ENCODE measurements at regions not wholly inside any gene's neighbourhood (a gene's known extent, or its start where the extent isn't known, plus 50 kb on each side); places are given as distances from the start of the nearest gene placed in this dataset.
"Not testable (repeated sequence)": the region's sequence is repeated elsewhere in the genome, so short reads cannot be mapped to it uniquely, and the experiment has no call there.

DNA sequence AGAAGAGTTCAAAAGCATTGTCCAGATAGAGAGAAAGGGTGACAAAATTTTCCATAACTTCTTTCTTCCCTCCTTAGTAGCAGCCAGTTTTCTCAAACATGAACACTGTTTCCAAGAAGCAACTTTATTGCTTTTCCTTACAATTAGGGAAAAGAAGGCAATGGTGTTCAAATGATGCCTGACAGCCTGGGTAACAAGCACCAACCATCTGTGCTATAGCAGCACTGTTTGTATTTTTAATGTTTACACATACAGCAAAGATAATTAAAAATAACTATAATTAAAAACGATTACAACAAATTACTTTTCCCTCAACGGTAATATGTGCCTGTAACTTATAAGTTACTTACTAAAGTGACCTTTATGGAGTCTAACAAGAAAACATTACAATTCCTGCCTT lies 450.6 kb upstream of the LMO3 start:
- H3K36me3 Mint-ChIP-seq (ENCODE audit: unreplicated experiment), result no peaks in the 10 kb centered on the region
- DNase-seq, result no peak
- no peaks in the 10 kb centered on the region for H3K9me3 Mint-ChIP-seq (ENCODE audit: unreplicated experiment)
- no peaks in the 10 kb centered on the region for H3K27me3 Mint-ChIP-seq (ENCODE audit: unreplicated experiment)
- H3K4me3 Mint-ChIP-seq (ENCODE audit: unreplicated experiment), result no peak overlapping the region
- TF ChIP-seq, protein P1, sequence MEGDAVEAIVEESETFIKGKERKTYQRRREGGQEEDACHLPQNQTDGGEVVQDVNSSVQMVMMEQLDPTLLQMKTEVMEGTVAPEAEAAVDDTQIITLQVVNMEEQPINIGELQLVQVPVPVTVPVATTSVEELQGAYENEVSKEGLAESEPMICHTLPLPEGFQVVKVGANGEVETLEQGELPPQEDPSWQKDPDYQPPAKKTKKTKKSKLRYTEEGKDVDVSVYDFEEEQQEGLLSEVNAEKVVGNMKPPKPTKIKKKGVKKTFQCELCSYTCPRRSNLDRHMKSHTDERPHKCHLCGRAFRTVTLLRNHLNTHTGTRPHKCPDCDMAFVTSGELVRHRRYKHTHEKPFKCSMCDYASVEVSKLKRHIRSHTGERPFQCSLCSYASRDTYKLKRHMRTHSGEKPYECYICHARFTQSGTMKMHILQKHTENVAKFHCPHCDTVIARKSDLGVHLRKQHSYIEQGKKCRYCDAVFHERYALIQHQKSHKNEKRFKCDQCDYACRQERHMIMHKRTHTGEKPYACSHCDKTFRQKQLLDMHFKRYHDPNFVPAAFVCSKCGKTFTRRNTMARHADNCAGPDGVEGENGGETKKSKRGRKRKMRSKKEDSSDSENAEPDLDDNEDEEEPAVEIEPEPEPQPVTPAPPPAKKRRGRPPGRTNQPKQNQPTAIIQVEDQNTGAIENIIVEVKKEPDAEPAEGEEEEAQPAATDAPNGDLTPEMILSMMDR (IDR thresholded peaks at IDR 0.05; ENCODE audit: partially characterized antibody, unreplicated experiment), result no peak
- no peak overlapping the region for H3K27ac Mint-ChIP-seq (ENCODE audit: unreplicated experiment)
- no peaks in the 10 kb centered on the region for H3K4me1 Mint-ChIP-seq (ENCODE audit: low read depth, unreplicated experiment)

DNA sequence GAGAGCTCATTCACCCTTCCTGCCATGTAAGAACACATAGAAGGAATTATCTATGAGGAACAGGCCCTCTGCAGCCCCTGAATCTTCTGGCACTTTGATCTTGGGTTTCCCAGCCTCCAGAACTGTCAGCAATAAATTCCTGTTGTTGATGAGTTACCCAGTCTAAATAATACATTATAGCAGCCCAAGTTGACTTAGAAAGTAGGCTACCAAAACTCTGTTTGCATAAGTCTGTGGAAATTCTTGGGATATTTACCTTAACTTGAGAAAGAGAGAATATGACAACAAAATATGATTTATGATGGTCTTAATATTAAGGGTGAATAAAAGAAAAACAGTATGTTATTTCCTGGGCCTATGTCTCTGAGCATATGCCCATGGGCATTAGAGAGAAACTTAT lies 433.0 kb upstream of the LMO3 start:
- Mint-ChIP-seq H3K4me1 (ENCODE audit: low read depth, unreplicated experiment) (no peaks in the 10 kb centered on the region), H3K4me3 (ENCODE audit: unreplicated experiment) (no peak overlapping the region)

DNA sequence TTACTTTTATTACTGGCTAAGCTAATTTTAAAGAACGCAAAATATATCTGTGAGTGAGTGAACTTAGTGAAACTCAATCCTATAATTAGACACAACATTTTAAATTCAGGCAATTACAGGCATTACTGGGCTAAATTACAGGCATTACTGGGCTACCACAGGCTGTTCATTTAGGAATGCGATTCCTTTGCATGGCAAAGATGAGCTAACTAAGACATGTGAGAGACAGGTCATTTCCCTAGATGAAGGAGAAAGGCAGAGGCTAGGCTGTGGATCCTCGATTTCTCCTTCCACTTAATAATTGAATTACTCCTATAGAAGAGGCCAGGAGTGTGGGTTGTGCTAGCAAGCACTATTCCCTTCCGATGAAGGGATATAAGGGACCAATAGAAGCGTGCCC lies 429.4 kb upstream of the LMO3 start:
- no peaks in the 10 kb centered on the region for H3K36me3 Mint-ChIP-seq (ENCODE audit: unreplicated experiment)
- no peaks in the 10 kb centered on the region for H3K27me3 Mint-ChIP-seq (ENCODE audit: unreplicated experiment)
- no peaks in the 10 kb centered on the region for H3K4me1 Mint-ChIP-seq (ENCODE audit: low read depth, unreplicated experiment)
- H3K4me3 Mint-ChIP-seq (ENCODE audit: unreplicated experiment), result no peak overlapping the region
- TF ChIP-seq, protein P1 (IDR thresholded peaks at IDR 0.05; ENCODE audit: partially characterized antibody, unreplicated experiment), result no peak
- no peaks in the 10 kb centered on the region for H3K9me3 Mint-ChIP-seq (ENCODE audit: unreplicated experiment)
- no peak for DNase-seq
- H3K27ac Mint-ChIP-seq (ENCODE audit: unreplicated experiment), result no peak overlapping the region

More for the DNA sequence above, 433.0 kb upstream of the LMO3 start:
- Mint-ChIP-seq H3K36me3 (ENCODE audit: unreplicated experiment) (no peaks in the 10 kb centered on the region), H3K9me3 (ENCODE audit: unreplicated experiment) (no peaks in the 10 kb centered on the region), H3K27ac (ENCODE audit: unreplicated experiment) (no peak overlapping the region), H3K27me3 (ENCODE audit: unreplicated experiment) (peaks cover 2% of the 10 kb centered on the region)
- TF ChIP-seq, protein P1 (IDR thresholded peaks at IDR 0.05; ENCODE audit: partially characterized antibody, unreplicated experiment), result no peak
- DNase-seq, result no peak

DNA sequence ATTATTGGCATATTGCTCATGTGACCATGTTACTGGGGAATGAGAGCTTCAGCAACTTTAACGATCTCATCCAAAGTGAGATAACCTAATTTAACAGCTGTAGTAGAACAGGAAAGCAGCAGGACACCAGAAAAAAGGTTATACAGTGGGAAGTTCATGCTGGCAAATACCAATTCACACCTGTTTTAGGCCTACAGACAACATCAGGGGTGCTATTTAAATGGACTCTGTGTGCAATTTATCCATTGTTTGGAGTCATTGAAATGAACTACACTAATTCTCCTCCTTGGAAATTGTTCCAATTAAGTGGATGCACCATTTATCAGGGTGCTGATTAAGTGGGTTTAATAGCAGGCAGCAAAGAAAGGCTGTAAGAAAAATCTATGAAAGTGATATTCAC lies 424.4 kb upstream of the LMO3 start:
- DNase-seq, result no peak
- Mint-ChIP-seq H3K27ac (ENCODE audit: unreplicated experiment) (no peak overlapping the region), H3K36me3 (ENCODE audit: unreplicated experiment) (no peaks in the 10 kb centered on the region), H3K9me3 (ENCODE audit: unreplicated experiment) (no peaks in the 10 kb centered on the region), H3K4me3 (ENCODE audit: unreplicated experiment) (no peak overlapping the region), H3K27me3 (ENCODE audit: unreplicated experiment) (no peaks in the 10 kb centered on the region), H3K4me1 (ENCODE audit: low read depth, unreplicated experiment) (peaks cover 4% of the 10 kb centered on the region)
- TF ChIP-seq, protein P1 (IDR thresholded peaks at IDR 0.05; ENCODE audit: partially characterized antibody, unreplicated experiment), result no peak

DNA sequence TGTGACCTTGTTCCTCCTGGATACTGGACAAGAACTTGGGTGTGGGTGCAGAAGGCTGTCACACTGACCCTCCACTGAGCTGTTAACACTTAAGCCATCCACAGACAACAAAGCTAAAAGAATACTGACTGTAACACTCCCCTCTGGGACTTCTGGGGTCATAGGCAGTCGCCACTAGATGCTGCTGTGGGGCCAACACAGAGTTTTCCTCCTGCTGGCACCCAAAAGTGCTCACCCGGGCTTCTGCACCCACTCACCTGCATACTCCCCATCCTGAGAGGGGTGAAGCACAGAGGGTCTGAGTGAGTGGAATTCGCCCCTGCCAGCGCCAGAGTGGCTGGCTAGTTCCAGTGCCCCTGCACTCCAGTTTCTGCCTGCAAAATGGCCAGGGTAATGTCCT lies 422.4 kb upstream of the LMO3 start:
- TF ChIP-seq, protein P1 (IDR thresholded peaks at IDR 0.05; ENCODE audit: partially characterized antibody, unreplicated experiment), result no peak
- no peak for DNase-seq
- Mint-ChIP-seq H3K4me1 (ENCODE audit: low read depth, unreplicated experiment) (peaks cover 4% of the 10 kb centered on the region), H3K36me3 (ENCODE audit: unreplicated experiment) (no peaks in the 10 kb centered on the region), H3K9me3 (ENCODE audit: unreplicated experiment) (no peaks in the 10 kb centered on the region), H3K27ac (ENCODE audit: unreplicated experiment) (no peak overlapping the region), H3K4me3 (ENCODE audit: unreplicated experiment) (no peak overlapping the region), H3K27me3 (ENCODE audit: unreplicated experiment) (no peaks in the 10 kb centered on the region)

DNA sequence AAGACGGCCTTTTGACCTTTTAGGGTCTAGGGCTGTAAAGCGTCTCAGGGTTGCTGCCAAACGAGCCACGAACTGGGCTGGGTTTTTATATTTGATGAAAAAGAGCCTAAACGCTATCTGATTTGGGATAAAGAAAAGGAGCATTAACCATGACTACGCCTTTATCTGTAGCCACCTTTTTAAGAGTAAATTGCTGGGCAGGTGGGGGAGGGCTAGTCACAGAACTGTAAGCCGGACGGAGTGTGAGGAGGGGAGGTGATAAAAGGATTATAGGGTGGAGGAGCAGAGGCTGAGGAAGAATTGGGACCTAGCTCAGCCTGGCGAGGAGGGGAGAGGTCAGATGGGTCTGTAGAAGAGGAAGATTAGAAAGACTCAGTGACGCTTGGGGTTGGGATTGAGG lies 419.5 kb upstream of the LMO3 start:
- not testable (repeated sequence) for H3K9me3 Mint-ChIP-seq (ENCODE audit: unreplicated experiment); DNase-seq; H3K36me3 Mint-ChIP-seq (ENCODE audit: unreplicated experiment); H3K4me1 Mint-ChIP-seq (ENCODE audit: low read depth, unreplicated experiment); H3K27ac Mint-ChIP-seq (ENCODE audit: unreplicated experiment); H3K27me3 Mint-ChIP-seq (ENCODE audit: unreplicated experiment); H3K4me3 Mint-ChIP-seq (ENCODE audit: unreplicated experiment)
